ENCODE measurements at regions not wholly inside any gene's neighbourhood (a gene's known extent, or its start where the extent isn't known, plus 50 kb on each side); places are given as distances from the start of the nearest gene placed in this dataset.
"Not testable (repeated sequence)": the region's sequence is repeated elsewhere in the genome, so short reads cannot be mapped to it uniquely, and the experiment has no call there.

DNA sequence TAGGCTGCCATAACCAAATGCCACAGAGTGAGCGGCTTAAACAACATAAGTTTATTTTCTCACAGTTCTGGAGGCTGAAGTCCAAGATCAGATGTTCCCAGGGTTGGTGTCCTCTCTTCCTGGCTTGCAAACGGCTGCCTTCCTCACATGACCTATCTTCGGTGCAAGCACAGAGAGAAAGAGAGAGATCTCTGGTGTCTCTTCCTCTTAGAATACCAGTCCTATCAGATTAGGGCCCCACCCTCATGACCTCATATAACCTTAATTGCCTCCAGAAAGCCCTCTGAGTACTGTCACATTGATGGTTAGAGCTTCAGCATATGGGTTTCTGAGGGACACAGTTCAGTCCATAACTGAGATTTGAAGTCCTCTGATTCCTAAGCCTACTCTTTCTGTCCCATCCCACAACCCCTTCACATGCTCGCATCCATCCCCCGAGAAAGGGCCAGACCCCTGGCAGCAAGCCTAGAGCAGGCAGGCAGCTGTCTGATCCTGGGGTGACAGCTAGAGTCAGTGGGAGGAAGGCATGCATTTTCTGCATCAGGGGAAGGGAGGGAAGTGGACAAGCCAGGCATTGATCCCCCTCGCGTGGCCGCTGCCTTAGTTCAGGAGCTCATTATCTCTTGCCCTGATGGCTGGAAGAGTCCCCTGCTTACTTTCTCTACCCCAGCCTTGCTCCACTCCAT, 114.1 kb downstream of the FAR1 start:
- DNase-seq: no peak

DNA sequence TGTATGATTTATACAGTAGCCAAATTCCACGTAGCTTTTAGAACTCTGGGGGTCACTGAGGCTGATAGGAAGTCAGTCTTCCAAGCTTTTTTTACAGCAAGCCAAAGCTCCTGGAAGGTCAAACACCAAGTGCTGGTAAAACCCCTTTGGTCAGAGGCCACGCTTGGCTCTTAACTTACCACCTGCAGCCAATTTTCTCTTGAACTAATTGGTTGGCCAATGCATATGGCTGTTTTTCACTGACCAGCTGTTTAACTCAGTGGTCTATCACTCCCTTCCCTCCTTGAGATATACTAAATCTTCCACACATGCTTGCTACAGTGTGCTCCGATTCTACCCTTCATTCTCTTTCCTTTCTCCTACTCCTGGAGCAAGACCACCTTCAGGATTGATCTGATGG, 116.0 kb downstream of the FAR1 start:
- no peak for DNase-seq

DNA sequence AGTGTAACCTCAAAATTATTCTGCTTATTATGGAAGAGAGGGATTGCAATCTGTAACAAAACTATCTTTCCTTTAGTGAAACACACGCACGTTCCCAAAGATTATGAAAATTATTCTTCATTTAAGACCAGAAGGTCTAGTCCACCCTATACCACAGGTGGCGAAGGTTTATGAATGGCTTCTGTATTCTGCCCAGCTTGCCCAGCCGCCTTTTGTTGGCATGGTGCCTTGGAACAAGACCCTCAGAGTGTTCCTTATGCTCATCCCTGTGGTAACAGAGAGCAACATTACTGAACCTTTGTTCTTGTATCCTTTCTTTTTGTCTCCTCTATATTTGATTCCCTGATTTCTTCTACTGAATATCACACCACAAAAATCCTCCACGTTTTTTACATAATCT, 116.4 kb downstream of the FAR1 start:
- DNase-seq: no peak

DNA sequence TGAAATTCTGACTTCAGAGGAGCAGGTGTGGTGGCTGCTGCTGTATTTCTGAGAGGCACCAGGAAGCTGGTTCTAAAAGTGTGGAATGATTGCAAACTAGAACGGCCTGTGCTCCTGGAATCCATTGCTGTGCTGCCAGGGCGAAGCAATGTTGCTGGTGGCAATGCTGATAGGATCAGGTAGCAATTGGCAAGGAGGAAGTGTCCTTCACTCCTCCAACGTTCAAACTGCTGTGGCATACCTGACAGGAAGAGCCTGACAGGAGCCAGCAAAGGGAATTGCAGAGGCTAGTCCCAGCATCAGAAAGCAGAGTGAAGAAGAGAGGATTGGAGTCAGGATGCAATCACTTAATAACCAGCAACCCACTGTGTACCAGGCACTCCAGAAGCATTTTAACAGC, 118.2 kb downstream of the FAR1 start:
- no peak for DNase-seq

DNA sequence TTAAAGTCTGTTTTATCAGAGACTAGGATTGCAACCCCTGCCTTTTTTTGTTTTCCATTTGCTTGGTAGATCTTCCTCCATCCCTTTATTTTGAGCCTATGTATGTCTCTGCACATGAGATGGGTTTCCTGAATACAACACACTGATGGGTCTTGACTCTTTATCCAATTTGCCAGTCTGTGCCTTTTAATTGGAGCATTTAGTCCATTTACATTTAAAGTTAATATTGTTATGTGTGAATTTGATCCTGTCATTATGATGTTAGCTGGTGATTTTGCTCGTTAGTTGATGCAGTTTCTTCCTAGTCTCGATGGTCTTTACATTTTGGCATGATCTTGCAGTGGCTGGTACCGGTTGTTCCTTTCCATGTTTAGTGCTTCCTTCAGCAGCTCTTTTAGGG, 129.1 kb downstream of the FAR1 start:
- DNase-seq: not testable (repeated sequence)

DNA sequence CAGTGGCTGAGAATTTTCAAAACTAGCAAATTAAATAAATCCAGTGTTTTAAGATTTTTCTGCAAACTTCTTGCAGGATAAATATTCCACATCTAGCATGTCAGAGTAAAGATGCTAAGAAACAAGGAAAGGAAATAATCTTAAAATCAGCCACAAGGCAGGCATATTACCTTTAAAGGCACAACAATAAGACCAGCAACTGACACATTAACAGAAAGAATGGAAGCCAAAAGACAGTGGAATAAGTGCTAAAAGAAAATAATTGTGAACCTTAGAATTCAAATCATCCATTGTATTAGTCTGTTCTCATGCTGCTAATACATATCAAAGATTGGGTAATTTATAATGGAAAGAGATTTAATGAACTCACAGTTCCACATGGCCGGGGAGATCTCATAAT, 132.4 kb downstream of the FAR1 start:
- DNase-seq: no peak

DNA sequence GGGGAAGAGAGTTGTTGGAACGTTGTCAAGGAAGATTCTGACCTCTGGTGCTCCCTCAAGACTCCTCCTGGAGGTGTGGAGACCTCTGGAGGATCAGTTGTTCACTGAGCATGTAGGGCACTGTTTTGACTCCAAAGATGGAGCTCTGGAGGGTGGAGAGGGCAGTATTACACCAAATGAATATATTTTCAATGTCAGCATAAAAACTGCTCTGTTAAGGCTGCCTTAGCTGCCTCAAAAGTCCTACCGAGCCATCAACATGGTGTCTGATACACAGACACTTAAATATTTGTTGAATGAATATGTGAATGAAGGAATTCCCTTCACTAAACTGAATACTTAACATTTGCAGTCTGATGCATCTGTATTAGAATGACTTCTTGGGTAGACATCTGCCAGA, 144.2 kb upstream of the SPON1 start:
- DNase-seq: no peak

DNA sequence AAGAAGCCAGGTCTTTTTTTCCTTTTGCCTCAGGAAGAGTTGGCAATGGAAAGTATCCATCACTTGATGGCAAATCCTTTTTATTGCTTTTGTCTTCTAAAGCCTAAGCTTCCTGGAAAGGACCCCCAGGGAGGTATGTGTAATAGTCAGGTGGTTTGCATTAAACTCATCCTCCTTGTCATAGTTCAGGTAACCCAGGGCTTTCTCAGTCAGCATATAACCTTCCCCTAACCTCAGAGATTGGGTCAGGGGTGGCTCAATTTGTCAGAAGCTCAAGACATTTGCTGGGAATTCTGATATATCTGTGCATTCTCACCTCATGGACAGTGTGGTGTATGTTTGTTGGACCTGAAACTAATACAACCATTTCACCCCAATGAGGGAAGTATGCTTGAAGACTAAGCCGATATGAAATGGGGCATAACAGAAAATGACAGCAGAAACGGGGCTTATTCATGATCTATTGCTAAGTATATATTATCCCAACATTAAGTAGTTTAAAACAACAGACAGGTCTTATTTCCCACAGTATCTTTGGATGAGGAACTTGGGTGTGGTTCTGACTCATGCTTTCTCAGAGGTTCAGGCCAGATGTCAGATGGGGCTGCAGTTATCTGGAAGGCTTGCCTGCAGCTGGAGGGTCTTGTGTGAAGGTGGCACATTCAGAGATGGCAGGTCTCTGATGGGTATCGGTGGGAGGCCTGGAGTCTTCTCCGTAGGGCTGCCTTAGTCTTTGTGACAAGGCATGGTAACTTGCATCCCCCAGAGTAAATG, 135.8 kb upstream of the SPON1 start:
- no peak for DNase-seq

DNA sequence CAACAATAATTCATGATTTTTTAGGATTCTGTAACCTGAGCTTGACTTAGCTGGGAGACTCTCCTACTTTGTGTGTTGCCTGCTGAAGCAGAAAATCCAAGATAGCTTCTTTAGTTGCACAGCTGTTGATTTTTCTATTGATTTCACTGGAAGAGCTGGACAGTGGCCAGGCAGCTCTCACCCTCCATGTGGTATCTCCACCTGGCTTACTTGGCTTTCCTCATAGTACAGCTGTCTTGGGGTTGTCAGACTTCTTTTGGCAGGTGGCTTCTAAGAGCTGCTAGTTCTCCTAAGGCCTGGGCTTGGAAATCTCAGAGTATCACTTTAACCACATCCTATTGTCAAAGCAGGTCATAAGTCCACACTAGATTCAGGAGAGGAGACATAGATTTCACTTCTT, 130.8 kb upstream of the SPON1 start:
- DNase-seq: no peak

DNA sequence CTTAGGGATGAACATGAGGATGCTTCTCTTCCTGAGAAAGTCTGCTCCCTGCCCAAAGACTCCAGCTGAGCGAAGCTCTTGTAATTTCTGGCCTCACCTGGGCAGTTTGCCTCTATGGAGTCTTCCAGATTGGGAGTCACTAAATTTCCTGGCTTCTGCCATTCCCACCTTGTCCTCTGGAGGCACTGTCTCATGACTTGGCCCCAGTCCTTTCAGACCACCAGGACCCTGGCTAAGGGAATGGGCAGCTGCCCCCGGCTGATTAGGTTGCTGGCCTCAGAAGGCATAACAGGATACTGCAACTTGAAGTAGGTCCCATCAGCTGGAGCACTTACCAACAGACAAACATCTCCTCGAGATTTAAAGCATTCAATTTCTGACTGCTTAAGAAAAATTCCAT, 128.1 kb upstream of the SPON1 start:
- DNase-seq: no peak

DNA sequence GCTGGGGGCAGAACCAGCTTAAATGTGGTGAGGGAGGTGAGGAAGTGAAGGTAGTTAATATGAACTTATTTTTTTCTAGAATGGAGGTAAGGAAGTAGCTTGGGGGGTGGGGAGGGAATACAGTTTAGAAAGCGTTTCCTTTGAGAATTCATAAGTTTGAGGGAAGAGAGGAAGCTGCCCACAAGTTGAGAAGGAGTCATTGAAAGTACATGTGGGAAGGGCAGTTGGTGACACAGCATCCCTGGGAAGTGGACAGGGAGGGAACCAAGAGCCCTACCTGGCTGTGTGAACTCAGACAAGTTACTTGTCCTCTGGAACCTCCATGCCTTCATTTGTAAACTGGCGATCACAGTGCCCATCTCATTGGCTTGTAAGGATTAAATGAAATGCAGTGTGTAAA, 125.9 kb upstream of the SPON1 start:
- no peak for DNase-seq

DNA sequence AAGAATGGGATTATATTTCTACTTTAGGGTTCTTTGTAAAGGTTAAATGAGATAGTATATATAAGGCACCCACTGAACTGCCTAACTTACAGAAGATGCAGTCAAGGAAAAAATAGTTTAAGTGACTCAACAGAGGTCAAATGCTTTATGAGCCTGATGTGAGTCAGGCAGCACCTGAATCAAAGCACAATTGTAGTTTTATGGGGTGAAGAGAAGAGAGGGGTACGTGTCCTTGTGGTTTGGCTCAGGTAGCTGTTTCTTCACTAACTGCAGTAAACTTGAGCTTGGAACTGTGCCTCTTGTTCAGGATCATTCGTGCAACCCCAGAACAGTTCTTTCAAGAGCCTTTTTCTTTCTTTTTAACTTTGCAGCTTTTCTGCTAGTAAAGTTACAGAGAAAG, 125.2 kb upstream of the SPON1 start:
- no peak for DNase-seq

DNA sequence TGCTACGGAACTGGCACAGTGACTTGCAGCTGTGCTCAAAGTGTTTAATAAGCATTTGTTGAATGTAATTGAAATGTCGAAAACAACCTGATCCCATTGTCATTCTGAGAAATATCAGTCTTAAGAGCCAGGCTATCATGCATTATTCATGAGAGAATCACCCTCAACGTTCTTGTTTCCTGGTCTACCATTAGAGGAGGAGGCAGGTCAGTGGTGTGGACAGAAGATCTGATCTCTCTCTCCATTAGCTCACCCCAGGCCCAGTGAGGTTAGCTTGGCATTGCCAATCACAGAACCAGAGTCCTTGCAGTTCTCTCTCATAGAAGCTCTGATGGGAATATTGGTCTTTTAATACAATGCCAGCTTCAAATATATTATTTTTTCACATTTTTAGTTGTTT, 121.1 kb upstream of the SPON1 start:
- DNase-seq: no peak

DNA sequence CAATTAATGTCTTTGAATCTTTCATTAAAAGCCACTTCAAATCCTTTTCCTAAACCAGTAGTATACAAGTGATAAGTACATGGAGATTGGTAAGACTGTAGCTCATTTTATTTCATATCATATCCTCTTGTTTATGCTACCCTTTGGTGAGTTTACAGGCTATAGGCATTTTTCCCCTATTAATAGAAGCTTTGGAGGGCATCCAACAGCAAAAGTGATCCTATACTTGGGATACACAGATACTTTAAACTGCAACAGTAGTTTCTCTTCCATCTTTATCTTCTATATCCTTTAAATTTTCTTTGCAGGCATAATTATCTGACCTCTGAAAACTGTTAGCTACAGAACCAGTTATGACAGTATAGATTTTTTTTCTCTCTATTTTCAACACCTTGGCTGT, 114.5 kb upstream of the SPON1 start:
- no peak for DNase-seq

DNA sequence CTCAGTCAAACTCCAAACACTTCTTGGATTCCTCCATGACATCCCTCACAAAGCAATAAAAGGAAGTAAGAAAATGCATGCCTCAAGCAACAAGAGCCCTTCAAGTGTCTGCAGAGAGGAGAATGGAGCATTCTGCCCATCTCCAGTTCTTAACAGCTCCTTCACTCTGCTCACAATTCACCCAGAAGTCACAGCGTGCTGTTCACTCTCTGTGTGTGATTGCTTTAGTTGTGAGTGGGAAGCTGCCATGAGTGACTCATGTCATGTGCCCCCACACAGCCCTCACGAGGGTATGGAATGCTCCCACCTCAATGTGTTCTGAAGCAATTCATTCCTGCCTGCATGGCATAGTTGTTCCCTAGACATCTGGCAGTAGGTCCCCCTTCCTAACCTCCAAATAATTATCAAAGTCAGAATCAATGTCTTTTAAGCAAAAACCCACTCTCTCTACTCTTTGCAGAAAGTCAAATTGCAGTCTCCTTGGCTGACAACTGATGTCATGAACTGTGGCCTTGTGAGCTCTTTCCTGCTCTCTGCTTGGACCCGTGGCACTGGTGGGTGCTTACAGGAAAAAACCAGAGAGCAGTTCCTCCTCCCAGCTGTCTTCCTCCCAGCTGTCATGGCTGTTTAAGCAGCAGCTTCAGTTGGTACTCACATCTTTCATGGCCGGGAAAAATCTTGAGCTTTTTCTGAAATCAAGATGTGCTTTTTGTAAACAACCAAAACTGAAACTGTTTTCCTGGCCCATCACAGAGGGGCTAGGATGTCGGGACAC, 112.1 kb upstream of the SPON1 start:
- DNase-seq: no peak

DNA sequence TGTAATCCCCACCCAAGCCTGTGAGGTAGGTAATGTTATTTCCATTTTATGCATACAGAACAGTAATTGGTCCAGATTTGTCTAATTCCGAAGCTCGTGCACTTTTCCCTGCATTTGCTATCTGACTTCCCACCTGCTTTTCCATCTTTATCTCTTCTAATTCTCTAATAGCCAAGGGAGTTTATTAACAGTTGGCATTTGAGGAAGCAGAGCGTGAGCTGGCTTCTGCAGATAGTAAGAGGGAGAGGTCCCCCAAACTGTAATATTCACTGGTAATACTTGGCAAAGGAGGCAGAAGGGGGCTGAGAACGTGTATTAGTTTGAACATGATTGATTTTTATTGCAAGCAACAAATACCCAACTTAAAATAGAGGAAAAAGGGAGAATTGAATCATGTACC, 110.8 kb upstream of the SPON1 start:
- DNase-seq: no peak

DNA sequence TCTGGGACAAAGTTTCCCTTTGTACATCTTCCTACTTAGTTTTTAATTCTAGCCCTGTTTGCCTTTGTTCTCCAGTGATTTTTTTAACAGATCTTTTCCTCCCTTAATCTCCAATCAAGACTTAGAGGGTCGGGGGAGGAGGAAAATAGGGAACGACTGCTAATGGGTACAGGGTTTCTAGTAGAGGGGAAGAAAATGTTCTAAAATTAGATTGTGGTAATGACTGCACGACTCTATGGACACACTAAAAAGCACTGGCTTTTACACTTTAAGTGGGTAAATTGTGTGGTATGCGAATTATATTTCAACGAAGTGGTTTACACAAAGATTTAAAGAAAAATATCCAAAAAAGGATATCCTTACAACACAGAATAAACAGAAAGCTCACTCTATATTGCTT, 110.0 kb upstream of the SPON1 start:
- no peak for DNase-seq

DNA sequence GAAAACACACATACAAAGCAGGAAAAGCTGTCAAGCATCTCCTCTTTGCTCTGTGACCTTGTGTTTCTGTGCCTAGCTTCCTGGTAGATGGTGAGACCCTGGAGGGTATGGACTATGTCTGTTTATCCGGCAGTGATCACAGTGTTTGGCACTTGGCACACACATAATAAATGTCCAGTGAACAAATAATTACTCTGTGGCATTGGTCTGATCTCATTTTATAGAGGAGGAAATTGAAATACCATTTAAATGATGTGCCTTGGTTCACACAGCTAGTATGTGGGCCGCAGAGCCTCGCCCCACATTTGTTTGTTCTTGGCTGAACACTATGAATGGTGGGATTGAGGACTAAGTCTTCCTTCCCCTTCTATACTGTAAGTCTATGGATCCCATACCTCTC, 104.7 kb upstream of the SPON1 start:
- DNase-seq: no peak

DNA sequence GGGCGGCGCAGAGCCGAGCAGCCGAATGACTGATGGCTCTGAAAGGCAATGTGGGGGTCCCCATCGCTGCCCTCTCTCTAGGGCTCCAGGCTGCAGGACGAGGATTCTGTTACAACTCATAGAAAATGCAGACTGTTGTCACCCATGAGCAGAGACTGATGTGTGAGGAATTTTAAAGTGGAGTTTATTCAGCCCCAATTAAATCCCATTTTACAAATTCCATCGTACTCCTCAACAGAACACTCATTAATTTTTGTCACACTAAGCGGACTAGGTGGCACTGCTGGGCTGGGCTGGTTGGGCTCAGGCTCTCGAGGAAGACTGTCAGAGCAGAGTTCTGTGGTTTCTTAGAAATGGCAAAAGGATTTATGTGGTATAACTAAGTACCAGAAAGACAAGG, 102.6 kb upstream of the SPON1 start:
- DNase-seq: no peak

DNA sequence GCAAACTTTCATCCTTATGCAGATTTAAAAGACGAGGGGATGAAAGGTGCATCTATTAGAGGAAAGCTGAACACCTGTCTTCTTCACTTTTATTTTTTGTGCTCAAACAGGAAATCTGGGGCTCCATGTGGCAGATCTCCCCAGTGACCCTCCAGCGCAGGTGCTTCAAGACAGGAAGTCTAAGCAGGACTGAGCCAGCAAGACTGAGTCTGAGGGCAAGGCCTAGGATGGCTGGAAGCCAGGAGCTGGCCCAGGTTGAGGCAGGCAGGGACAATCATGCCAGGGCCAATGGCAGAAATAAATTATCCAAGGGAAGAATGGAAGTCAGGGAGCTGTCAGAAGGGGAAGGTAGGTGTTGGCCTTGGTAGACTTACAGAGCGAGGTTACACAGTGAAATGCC, 101.1 kb upstream of the SPON1 start:
- DNase-seq: no peak

DNA sequence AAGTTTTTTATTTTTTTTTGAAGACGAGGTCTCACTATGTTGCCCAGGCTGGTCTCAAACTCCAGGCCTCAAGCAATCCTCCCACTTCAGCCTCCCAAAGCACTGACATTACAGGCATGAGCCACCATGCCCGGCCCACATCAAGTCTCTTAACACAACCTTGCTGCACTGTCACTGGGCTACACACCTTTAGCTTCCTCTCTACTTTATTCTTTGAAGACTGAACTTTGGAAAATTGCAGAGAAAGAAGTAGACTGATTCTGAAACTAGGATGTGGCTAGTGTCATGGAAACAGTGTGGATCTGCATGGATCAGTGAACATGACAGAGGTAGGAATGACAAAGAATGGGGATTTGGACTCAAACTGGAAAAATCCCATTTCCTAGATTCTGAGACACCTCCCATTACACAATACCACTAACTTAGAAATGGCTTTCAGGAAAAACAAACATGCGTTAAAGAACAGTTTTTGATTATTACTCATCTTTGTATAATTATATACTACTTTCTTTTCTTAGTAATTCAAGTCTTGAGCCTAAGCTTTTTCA, 99.6 kb upstream of the SPON1 start:
- DNase-seq: no peak

DNA sequence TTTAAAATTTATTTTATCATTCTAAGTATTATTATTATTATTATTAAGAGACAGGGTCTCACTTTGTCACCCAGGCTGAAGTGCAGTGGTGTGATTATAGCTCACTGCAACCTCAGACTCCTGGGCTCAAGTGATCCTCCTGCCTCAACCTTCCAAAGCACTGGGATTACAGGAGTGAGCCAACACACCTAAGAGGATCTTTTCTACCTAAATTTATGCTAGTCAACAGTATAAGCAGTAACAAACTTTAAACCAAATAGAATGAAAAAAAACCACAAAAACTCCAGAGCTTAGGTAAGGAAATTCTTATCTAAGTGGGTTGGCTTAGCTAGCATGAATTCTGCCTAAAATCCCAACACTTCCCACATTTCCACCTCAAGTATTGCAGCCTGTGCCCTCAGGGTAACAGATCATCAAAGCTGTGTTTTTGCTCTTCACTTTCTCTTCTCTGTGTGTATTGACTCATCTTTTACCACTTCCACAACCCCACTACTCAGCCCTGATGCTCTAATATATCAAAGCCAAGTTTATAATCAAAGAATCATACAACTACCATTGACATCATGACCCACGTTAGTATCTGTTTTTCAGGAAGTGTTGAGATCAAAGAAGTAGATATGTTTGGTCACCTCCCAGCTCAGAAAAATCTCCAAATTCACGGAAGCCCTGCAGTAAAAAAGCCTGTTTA, 93.7 kb upstream of the SPON1 start:
- no peak for DNase-seq

DNA sequence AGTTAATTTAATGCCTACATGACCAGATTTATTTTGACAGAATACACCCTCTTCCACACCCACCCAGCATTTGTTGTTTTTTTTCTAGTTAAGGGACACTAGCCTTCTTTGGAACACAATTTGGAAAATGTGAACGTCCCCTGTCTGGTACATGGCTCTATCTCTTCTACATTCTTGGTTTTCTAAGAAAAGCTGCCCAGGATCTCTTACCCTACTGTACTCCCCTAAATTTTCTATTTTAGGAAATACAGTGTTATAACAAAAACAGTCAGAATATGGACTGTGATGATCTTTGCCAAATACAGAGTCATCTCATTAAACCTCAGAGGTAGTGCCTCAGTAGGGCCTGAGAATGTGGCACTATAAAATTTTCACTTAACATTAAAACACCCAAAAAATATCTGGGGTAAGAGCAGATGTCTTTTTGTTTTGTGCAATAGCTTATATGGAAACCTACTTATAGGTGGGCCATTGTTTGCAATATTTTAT, 93.1 kb upstream of the SPON1 start:
- DNase-seq: no peak

Data from NCI-H1417 treated with DMSO at 0.1 percent for 48 hours (cell line).